ENCODE measurements at regions not wholly inside any gene's neighbourhood (a gene's known extent, or its start where the extent isn't known, plus 50 kb on each side); places are given as distances from the start of the nearest gene placed in this dataset.

GRCh38 chr2:173553593-173553992 lies 198.9 kb downstream of the CDCA7 start:
- H2AFZ ChIP-seq (ENCODE audit: low read length): no peak overlapping the region
- no peak overlapping the region for H3K4me3 ChIP-seq (ENCODE audit: low read length)
- DNase-seq: no peak
- H3K79me2 ChIP-seq (ENCODE audit: low read length): no peaks in the 10 kb centered on the region
- no peaks in the 10 kb centered on the region for H3F3A ChIP-seq (ENCODE audit: insufficient read depth, low read length)
- TF ChIP-seq EZH2phosphoT487 (IDR thresholded peaks at IDR 0.05; ENCODE audit: low read length) (no peak), CTCF (IDR thresholded peaks at IDR 0.05; ENCODE audit: low read length) (no peak), EZH2 (optimal IDR thresholded peaks at IDR 0.05; ENCODE audit: low read depth, low read length) (no peak)
- no peaks in the 10 kb centered on the region for H3K4me1 ChIP-seq (ENCODE audit: low read length)
- no peak overlapping the region for H3K27ac ChIP-seq (ENCODE audit: low read length)
- H3K27me3 ChIP-seq (replicated peaks; ENCODE audit: insufficient read depth, low read length): no peaks in the 10 kb centered on the region
- H3K9ac ChIP-seq (ENCODE audit: low read length): no peak overlapping the region
- no peaks in the 10 kb centered on the region for H3K9me3 ChIP-seq (replicated peaks; ENCODE audit: insufficient read depth, low read length)
- H3K4me2 ChIP-seq (ENCODE audit: low read depth, low read length): no peak overlapping the region
- H4K20me1 ChIP-seq (ENCODE audit: insufficient read depth, low read length): no peaks in the 10 kb centered on the region
- H3K36me3 ChIP-seq (replicated peaks; ENCODE audit: insufficient read depth, low read length): no peaks in the 10 kb centered on the region
- H3K9me2 ChIP-seq (replicated peaks; ENCODE audit: insufficient read depth, low read length): no peaks in the 10 kb centered on the region

- Histone ChIP-seq H3K4me3 (ENCODE audit: low read length) (no peak overlapping the region), H4K20me1 (ENCODE audit: insufficient read depth, low read length) (no peaks in the 10 kb centered on the region), H3K4me1 (ENCODE audit: low read length) (no peaks in the 10 kb centered on the region), H3K9me2 (replicated peaks; ENCODE audit: insufficient read depth, low read length) (no peaks in the 10 kb centered on the region), H3K9ac (ENCODE audit: low read length) (no peak overlapping the region), H3K79me2 (ENCODE audit: low read length) (no peaks in the 10 kb centered on the region), H3K4me2 (ENCODE audit: low read depth, low read length) (no peak overlapping the region), H3F3A (ENCODE audit: insufficient read depth, low read length) (no peaks in the 10 kb centered on the region), H3K36me3 (replicated peaks; ENCODE audit: insufficient read depth, low read length) (no peaks in the 10 kb centered on the region), H3K27me3 (replicated peaks; ENCODE audit: insufficient read depth, low read length) (no peaks in the 10 kb centered on the region), H3K9me3 (replicated peaks; ENCODE audit: insufficient read depth, low read length) (no peaks in the 10 kb centered on the region), H2AFZ (ENCODE audit: low read length) (no peak overlapping the region), H3K27ac (ENCODE audit: low read length) (no peak overlapping the region)
- no peak for TF ChIP-seq CTCF (IDR thresholded peaks at IDR 0.05; ENCODE audit: low read length)
- TF ChIP-seq EZH2phosphoT487 (IDR thresholded peaks at IDR 0.05; ENCODE audit: low read length): no peak
- TF ChIP-seq EZH2 (optimal IDR thresholded peaks at IDR 0.05; ENCODE audit: low read depth, low read length): no peak
- DNase-seq: peak; percentile 23
Measured at GRCh38 chr2:173555833-173556232, 201.2 kb downstream of the CDCA7 start.

GRCh38 chr2:173556816-173557215 lies 202.1 kb downstream of the CDCA7 start:
- no peak overlapping the region for H3K4me3 ChIP-seq (ENCODE audit: low read length)
- no peaks in the 10 kb centered on the region for H3K9me2 ChIP-seq (replicated peaks; ENCODE audit: insufficient read depth, low read length)
- no peak overlapping the region for H3K27ac ChIP-seq (ENCODE audit: low read length)
- no peak overlapping the region for H2AFZ ChIP-seq (ENCODE audit: low read length)
- no peaks in the 10 kb centered on the region for H3K9me3 ChIP-seq (replicated peaks; ENCODE audit: insufficient read depth, low read length)
- H3K4me1 ChIP-seq (ENCODE audit: low read length): no peaks in the 10 kb centered on the region
- H3K4me2 ChIP-seq (ENCODE audit: low read depth, low read length): no peak overlapping the region
- no peaks in the 10 kb centered on the region for H3K27me3 ChIP-seq (replicated peaks; ENCODE audit: insufficient read depth, low read length)
- H3K79me2 ChIP-seq (ENCODE audit: low read length): no peaks in the 10 kb centered on the region
- no peaks in the 10 kb centered on the region for H3K36me3 ChIP-seq (replicated peaks; ENCODE audit: insufficient read depth, low read length)
- DNase-seq: no peak
- H3F3A ChIP-seq (ENCODE audit: insufficient read depth, low read length): no peaks in the 10 kb centered on the region
- TF ChIP-seq EZH2 (optimal IDR thresholded peaks at IDR 0.05; ENCODE audit: low read depth, low read length) (no peak), CTCF (IDR thresholded peaks at IDR 0.05; ENCODE audit: low read length) (no peak), EZH2phosphoT487 (IDR thresholded peaks at IDR 0.05; ENCODE audit: low read length) (no peak)
- H4K20me1 ChIP-seq (ENCODE audit: insufficient read depth, low read length): no peaks in the 10 kb centered on the region
- no peak overlapping the region for H3K9ac ChIP-seq (ENCODE audit: low read length)
